GM10266 (cell line): ENCODE measurements at regions not wholly inside any gene's neighbourhood (a gene's known extent, or its start where the extent isn't known, plus 50 kb on each side); places are given as distances from the start of the nearest gene placed in this dataset.

Experiments
- DNase-seq: peaks from one replicate; pipeline ENCODE4 v3.0.0; 2012; ENCODE audit errors: extremely low spot score
- CTCF ChIP-seq: IDR thresholded peaks from 2 replicates; pipeline ENCODE4 v1.5.1; 2012; ENCODE audit warnings: mild to moderate bottlenecking, low read depth; ENCODE audit not compliant: control insufficient read depth, insufficient read depth; ENCODE audit errors: missing control alignments

GRCh38 chr12:42932936-42933335, 343.4 kb upstream of the PRICKLE1 start:
- TF ChIP-seq CTCF: no peak
- DNase-seq: no peak

GRCh38 chr12:42926232-42926631, 336.7 kb upstream of the PRICKLE1 start:
- TF ChIP-seq CTCF: no peak

GRCh38 chr12:42924482-42924881, 334.9 kb upstream of the PRICKLE1 start:
- no peak for DNase-seq
- no peak for TF ChIP-seq CTCF

More at GRCh38 chr12:42926232-42926631, 336.7 kb upstream of the PRICKLE1 start:
- no peak for DNase-seq

GRCh38 chr12:42923583-42923982, 334.0 kb upstream of the PRICKLE1 start:
- DNase-seq: no peak
- TF ChIP-seq CTCF: no peak

- DNase-seq: no peak
- no peak for TF ChIP-seq CTCF
Measured at GRCh38 chr12:42923156-42923555, 333.6 kb upstream of the PRICKLE1 start.

GRCh38 chr12:42922505-42922850, 332.9 kb upstream of the PRICKLE1 start:
- no peak for DNase-seq
- TF ChIP-seq CTCF: no peak

GRCh38 chr12:42921741-42922504, 332.4 kb upstream of the PRICKLE1 start:
- no peak for TF ChIP-seq CTCF
- no peak for DNase-seq
